ENCODE measurements at regions not wholly inside any gene's neighbourhood (a gene's known extent, or its start where the extent isn't known, plus 50 kb on each side); places are given as distances from the start of the nearest gene placed in this dataset.

- no peak overlapping the region for H3K4me3 ChIP-seq (ENCODE audit: low read depth, low read length)
- TF ChIP-seq CTCF (IDR thresholded peaks at IDR 0.05; ENCODE audit: borderline replicate concordance, insufficient read depth, low read depth, low read length): no peak
Observed at GRCh38 chr14:104423701-104424405, 155.7 kb upstream of the C14orf180 start.

- no peak overlapping the region for H3K4me3 ChIP-seq (ENCODE audit: low read depth, low read length)
- TF ChIP-seq CTCF (IDR thresholded peaks at IDR 0.05; ENCODE audit: borderline replicate concordance, insufficient read depth, low read depth, low read length): no peak
Observed at GRCh38 chr14:104424406-104425072, 155.0 kb upstream of the C14orf180 start.

- TF ChIP-seq CTCF (IDR thresholded peaks at IDR 0.05; ENCODE audit: borderline replicate concordance, insufficient read depth, low read depth, low read length): no peak
Observed at GRCh38 chr14:104425171-104425681, 154.3 kb upstream of the C14orf180 start.

DNA sequence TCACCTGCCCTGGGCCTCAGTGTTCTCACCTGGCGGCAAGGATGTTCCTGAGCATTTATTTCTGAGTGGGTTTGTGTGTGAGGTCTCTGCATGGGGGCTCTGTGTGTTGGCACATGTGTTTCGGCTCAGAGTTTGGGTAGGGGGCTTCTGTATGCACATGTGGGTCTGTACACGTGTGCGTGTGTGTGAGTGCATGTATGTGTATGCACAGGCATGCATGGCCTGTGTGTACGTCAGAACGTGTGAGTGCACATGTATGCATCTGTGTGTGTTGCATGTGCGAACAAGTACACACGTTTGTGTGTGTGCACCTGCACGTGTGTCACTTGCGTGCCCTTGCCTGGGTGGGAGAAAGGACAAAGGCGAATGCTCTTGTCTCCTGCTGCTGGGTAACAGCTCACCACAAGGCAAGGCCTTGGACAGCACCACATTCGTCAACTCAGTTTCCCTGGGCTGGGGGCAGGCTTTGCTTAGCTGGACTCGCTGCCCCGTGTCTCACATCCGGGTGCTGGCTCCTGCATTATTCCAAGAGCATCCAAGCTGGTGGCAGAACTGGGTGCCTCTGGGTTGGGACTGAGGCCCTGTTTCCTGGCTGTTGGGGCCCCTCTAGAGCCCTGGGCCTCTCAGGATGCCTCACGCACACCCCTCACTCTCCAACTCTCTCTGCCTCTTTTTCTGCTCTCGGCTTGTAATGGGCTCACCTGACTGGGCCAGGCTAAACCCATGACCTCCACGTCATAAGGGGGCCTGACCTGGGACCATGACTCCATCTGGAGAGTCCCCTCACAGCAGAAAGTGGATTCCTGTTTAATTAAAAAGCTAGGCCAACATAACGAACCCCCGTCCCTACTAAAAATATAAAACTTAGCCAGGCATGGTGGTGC, 153.6 kb upstream of the C14orf180 start:
- TF ChIP-seq CTCF (IDR thresholded peaks at IDR 0.05; ENCODE audit: borderline replicate concordance, insufficient read depth, low read depth, low read length): no peak
- no peak overlapping the region for H3K4me3 ChIP-seq (ENCODE audit: low read depth, low read length)

More at GRCh38 chr14:104425171-104425681, 154.3 kb upstream of the C14orf180 start:
- H3K4me3 ChIP-seq (ENCODE audit: low read depth, low read length): no peak overlapping the region

GRCh38 chr14:104427131-104427851, 152.3 kb upstream of the C14orf180 start:
- H3K4me3 ChIP-seq (ENCODE audit: low read depth, low read length): no peak overlapping the region
- no peak for TF ChIP-seq CTCF (IDR thresholded peaks at IDR 0.05; ENCODE audit: borderline replicate concordance, insufficient read depth, low read depth, low read length)

DNA sequence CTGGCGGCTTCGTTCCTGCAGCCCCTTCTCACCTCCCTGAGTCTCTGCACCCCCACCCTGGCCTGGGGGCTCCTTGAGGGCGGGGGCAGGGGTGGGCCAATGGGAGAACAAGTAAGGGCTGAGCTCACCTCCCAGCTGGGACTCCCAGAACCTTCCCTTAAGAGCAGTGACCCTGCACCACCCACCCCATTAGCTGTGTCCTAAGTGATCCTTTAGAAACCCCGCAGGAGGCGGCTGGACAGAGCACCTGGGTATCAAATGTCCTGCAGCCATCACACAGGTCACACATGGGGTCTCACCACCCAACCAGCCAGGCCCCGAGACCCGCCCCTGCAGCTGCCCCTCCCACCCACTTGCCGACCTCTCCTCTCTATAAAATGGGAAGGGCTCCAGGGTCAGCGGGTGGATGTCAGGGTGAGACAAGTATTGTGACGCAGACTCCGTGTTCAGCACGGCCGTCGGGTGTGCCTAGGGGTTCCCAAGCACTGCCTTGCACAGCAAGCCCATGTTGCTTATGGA, 151.2 kb upstream of the C14orf180 start:
- TF ChIP-seq CTCF (IDR thresholded peaks at IDR 0.05; ENCODE audit: borderline replicate concordance, insufficient read depth, low read depth, low read length): no peak
- H3K4me3 ChIP-seq (ENCODE audit: low read depth, low read length): no peak overlapping the region

Measured in GM12875 (cell line).